GM19372 (cell line): ENCODE measurements at regions not wholly inside any gene's neighbourhood (a gene's known extent, or its start where the extent isn't known, plus 50 kb on each side); places are given as distances from the start of the nearest gene placed in this dataset.
"Not testable (repeated sequence)": the region's sequence is repeated elsewhere in the genome, so short reads cannot be mapped to it uniquely, and the experiment has no call there.

ENCODE experiments used
- ATAC-seq: cut with Tn5 transposase; IDR thresholded peaks from one replicate; pipeline ENCODE4 v1.9.1; 2021; ENCODE audit warnings: mild to moderate bottlenecking, low read depth, moderate library complexity; ENCODE audit not compliant: unreplicated experiment

DNA sequence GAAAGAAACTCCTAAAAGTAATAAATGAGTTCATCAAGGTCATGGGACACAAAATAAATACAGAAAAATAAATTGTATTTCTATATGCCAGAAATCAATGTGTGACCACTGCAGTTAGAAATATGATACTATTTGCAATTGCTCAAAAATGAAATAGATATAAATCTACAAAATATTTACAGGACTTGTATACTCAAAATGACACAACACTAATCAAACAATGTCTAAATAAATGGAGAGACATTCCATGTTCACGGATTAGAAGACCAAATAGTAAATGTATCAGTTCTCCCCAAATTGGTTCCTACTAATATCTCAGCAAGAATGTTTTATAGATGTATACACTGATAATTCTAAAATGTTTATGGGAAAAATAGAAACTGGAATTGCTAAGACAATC, 345.3 kb downstream of the NR2F1-AS1 start:
- no peak for ATAC-seq

DNA sequence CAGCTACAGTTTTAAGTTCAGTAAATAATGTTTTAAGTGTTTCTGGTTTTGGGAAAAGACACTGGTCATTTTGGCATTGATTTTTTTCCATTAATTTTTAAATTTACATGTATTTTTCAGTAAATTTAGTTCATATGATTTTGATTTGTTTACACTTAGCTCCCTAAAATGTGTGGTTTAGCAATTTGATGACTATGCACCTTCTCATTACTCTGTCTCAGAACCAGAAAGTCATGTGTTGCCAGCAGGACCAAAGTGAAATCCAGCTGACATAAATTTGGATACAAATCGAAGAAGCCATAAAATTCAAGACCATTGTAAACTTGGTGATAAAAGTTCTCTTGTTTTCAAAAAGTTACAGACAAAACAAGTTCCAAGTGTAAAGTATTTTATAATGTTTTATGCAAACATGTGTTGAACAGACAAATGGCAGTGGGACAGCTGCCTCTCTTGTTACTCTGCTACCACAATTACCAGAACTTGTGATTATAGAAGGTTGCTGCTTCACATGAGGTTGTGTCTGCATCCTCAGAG, 354.8 kb downstream of the NR2F1-AS1 start:
- ATAC-seq, result no peak

DNA sequence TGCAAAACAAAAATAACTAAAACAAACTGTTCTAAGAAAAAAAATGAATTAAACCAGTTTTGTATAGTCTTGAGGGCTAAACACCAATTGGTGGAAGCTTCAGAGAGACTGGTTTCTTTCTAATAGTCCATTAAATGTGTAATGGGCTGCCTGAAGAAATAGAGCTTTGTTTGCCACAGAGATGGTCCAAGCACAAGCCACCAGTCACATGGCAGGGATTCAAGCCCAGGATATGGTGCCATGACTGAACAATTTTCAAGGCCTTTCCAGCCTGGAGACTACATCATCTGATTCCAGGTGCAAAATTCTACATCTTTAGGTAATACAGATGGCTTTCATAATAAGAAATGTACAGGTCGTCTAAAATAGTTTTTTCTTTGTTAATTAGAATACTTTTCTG, 355.3 kb downstream of the NR2F1-AS1 start:
- ATAC-seq, result no peak

DNA sequence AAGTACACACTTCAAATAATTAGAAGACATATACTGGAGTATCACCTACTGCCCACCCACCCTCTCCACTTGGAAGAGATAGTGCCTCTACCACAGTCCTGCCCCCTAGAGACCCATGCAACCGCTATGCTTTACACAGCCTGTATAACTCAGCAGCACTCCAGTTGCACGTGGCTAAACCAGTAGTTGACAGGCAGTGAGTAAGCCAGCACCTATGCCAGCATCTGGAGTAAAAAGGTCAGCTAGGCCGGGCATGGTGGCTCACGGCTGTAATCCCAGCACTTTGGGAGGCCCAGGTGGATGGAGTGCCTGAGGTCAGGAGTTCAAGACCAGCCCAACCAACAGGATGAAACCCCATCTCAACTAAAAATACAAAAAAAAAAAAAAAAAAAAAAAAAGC, 356.4 kb downstream of the NR2F1-AS1 start:
- no peak for ATAC-seq

DNA sequence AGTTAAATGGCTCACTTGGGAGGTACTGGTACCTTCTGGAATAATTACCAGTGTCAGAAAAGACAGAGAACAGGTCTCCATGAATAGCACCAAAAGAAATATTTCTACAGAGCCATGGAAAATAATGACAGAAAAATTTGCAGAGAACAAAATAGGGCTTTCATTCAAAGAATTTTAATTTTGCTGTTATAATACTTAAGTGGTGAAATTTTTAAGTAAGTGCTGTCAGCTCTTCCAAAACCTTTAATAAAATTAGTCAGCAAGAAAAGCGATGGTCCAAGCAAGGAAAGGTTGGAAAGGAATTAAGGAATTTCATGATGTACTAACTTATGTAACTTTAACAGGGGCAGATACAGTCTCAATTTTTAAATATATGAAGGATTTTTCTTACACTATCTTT, 359.2 kb downstream of the NR2F1-AS1 start:
- ATAC-seq, result no peak

DNA sequence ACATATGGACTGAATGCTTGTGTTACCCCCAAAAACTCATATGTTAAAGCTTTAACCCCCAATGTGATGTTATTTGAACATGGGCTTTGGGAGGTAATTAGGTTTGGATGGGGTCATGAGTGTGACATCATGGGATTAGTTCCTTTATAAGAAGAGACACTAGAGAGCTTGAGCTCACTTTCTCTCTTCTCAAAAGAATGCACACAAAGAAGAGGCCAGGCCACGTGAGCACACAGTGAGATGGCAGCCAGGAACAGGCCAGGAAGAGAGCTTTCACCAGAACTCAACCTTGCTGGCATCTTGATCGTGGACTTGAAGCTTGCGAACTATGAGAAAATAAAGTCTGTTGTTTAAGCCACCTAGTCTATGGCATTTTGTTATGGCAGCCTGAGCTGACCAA, 360.6 kb downstream of the NR2F1-AS1 start:
- no peak for ATAC-seq

DNA sequence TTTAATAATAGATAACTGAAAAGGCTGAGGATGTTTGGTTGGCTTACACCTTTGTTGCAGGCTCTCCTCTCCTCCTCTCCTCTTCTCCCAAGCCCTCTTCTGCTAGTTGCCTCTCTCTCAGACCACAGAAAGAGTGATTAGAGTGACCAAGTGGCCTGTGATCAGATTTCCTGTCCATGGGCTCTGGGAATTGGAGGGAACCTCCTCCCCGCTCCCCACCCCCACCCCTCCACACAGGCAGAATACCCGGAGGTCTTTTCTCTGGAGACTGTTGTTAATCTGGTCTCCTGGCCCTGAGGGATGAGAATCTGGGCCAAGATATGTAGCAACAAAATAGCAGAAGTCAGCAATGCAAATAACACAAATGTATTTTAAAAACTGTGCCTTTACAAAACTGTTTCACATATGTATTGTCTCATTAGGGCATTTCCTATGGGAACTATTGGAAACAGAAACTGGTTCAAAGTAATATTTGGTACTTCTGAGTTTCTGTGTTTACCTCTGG, 361.3 kb downstream of the NR2F1-AS1 start:
- no peak for ATAC-seq

DNA sequence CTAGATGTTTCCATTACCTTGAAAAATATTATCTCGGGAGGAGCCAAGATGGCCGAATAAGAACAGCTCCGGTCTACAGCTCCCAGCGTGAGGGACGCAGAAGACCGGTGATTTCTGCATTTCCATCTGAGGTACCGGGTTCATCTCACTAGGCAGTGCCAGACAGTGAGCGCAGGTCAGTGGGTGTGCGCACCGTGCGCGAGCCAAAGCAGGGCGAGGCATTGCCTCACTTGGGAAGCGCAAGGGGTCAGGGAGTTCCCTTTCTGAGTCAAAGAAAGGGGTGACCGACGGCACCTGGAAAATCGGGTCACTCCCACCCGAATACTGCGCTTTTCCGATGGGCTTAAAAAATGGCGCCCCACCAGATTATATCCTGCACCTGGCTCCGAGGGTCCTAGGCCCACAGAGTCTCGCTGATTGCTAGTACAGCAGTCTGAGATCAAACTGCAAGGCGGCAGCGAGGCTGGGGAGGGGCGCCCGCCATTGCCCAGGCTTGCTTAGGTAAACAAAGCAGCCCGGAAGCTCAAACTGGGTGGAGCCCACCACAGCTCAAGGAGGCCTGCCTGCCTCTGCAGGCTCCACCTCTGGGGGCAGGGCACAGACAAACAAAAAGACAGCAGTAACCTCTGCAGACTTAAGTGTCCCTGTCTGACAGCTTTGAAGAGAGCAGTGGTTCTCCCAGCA, 367.8 kb downstream of the NR2F1-AS1 start:
- not testable (repeated sequence) for ATAC-seq

DNA sequence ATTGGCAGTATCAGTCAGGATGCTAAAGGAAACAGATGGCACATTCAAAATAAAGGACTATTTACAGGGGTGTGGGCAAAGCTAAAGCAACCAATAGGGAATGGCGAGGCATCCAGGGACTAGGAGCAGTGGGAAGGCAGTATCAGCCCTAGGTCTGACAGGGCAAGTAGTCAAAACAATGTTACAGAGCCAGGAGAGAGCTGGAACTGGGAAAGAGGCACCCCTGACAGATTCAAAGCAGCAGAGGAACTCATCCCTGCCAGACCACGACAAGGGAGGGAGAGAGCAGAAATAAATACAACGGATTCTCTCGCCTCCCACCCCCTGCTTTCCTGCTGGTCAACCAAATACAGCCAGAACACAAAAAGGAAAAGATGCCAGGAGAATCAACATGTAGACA, 371.5 kb downstream of the NR2F1-AS1 start:
- no peak for ATAC-seq

DNA sequence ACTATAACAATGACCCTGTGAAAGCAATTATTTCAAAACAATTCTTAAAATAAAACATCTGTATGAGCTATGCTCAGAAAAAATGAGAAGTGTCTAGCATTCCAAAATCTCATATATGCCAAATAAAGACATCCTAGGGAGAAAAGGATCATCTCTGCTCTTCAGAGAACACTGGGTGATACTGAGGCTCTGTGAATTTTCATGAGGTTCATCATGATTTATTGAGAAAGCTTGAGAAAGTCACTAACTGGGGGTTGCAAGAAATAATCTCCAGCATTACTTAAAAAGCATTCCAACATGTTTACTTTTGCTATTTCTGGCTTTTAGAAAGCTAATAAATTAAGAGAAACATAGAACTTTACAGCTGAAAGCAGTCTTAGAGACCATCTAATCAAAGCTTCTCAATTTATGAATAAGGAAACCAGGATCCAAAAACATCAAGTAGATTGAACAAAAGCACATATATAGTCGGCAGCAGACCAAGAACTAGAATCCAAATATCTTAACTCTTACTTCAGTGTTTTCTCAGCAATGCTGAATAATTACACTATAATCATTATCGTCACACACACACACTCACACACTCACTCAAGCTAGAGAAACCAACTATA, 372.8 kb downstream of the NR2F1-AS1 start:
- no peak for ATAC-seq

DNA sequence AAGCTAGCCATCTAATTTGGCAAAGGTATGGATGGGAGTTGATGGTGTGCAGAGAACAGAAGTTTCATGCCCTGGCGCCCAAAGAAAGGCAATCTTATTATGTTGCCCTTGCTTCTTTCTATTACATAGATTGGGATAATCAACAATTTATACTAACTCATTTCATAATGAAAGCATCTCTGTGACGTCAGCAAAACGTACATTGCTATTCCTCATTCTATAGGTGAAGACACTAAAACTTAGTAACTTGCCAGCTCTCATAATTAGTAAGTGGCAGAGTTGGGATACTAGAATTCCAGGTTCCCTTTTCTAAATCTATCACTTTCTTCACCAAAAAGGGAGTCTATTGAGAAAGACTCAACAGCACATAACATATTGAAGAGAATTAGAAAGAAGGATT, 374.8 kb downstream of the NR2F1-AS1 start:
- ATAC-seq, result no peak

DNA sequence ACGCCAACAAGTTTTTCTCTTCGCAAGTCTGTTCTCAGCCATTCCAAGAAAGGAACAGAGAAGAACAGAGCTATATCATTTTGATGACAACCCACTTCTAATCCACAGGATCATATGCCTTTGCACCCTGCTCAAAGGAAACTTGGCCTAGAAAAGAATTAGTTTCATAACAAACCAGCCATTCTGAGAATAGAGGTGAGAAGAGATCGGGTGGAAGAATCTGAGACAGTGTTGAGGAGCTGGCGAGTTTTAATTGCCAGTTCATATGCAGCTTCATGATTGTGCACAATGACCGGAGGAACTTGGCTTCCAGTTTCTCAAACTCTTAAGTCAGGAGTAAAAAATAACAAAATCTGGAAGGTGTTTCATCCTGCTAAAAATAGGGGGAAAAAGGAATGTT, 380.0 kb downstream of the NR2F1-AS1 start:
- ATAC-seq, result no peak

DNA sequence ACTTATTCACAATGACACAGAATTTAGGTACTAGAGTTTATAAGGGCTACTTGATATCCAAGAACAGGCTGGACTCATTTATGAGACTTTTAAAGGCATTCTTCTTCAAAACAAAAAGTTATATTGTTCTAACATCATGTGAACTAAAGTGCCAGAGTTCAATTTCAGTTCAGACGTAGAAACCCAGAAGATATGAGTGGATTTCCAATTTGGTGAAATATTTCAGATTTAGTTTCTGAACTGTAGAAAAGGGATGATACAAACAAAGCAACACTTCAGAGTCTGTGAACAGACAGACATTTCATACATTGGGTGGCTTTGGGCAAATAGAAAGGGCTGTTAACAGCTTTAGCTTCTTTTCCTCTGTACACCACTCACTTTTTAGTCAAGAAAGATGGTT, 384.0 kb downstream of the NR2F1-AS1 start:
- no peak for ATAC-seq

DNA sequence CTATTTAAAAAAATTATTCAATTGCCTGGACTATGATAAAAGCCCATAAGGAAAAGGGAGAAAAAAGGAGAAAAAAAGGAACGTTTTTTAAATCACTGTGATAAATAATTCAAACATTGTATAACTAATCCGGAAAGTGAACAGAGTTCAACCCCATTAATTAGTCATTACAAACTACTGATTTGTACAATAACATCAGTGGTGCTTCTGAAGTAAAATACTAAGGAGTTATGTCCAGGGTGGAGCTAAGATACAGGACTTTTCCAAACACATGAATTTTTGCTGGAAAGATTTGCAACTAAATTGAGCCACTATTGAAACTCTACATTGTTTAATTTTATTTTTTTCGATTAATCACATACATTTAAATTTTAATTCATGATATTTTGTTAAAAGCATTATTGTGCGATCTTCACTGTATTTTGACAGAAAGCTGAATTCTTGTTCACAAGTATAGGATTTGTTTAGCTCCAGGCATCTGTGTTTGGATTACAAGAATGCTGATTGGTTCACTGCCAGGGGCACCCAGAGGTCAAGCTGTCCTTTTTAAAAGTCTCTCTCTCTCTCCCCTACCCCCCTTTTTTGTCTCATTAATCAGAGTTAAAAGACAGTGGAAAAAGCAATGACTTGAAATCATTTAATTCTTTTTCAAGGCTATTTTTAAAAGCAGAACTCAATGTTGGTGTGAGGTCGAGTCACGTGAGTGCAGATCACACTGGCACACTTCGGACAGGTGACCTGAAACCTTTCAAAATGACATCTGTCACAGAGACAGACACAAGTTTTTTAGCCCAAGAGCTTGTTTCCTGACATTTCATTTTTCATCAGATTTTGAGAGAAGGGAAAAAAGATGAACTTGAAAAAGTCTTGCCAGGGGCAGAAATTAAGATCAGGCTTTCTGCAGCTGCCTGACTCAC, 387.3 kb downstream of the NR2F1-AS1 start:
- no peak for ATAC-seq

DNA sequence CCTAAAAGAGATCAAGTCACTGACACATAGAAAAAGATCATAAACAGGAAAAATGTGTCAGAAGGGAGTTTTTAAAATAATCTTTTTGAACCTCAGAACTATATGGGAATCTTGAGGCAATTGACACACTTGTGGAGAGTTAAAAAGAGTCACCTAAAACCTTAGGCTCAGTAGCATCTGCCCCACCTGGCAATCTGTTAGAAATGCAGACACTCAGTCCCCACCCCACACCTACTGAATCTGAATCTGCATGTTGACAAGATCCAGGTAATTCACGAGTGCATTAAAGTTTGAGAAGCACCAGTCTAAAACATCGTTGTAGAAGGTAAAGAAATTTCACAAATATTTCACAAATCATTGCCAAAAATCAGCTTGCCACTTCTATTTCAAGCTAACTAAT, 388.3 kb downstream of the NR2F1-AS1 start:
- ATAC-seq, result no peak

DNA sequence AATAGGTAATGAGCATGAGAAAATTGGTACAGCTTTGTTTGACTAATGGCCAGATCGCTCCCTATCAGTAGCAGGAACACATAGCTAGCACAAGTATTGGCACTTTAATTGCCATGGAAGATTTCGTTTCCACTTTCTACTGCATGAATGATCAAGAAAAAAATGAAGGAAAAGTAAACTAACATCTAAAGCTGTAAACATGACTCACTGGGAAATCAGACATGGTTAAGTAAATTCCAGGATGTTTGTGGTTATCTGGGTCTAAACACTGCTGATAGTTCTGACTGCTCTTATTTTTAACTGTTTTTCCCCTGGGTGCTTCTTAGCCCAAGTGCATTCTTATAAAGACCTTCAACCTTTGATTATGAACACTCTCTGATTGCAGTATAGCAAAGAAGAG, 388.9 kb downstream of the NR2F1-AS1 start:
- ATAC-seq, result no peak

DNA sequence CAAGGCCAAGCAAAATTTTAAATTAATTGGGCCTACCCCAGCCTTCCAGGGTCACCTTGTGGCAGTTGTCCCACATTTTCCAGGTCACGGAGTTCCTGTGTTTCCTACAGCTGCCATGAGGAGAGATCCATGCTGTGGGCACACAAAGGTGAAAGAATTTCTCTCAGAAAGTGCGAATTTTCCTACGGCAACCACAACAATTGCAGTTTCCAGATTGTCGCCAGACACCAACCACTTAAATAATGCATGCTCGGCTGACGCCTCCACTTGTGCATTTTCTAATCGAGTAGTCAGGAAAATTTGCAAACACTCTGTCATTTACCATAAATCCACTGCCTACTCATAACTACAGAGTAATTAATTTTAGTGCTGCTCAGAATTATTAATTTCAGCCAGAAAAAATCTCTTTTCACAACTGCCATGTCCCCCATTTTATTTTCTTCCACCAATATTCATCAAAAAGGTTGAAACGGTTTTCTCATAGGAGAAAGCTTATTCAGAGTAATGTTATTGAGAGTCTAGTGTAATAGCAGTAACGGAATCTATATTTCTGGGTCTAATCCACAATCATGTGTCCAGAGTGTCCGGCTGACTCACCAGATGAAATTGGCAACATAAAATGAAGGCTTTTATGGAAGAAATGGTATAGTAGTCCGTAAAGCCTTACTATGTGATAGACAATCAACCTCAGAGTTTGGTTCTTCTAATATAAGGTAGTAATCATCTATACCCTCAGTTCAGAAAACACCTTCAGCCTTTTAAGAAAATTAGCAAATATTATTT, 389.8 kb downstream of the NR2F1-AS1 start:
- ATAC-seq, result no peak

DNA sequence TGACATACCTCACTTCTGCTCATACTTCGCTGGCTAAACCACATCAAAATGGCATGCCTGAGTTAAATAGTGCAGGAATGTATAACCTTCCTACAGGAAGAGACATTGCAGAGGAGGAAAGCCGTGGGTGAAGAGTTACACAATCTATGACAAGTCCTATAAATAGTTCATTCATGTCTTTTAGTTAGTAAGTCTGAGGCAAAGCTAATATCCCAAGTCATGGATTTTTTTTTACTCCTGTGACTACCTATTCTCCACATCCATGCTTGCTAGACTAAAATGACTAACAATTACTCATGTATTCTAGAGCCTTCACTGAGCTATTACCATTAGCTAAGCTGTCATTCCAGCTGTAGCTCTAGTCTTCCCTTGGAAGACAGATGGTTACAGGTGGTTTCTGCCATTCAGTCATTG, 391.3 kb downstream of the NR2F1-AS1 start:
- ATAC-seq, result no peak

DNA sequence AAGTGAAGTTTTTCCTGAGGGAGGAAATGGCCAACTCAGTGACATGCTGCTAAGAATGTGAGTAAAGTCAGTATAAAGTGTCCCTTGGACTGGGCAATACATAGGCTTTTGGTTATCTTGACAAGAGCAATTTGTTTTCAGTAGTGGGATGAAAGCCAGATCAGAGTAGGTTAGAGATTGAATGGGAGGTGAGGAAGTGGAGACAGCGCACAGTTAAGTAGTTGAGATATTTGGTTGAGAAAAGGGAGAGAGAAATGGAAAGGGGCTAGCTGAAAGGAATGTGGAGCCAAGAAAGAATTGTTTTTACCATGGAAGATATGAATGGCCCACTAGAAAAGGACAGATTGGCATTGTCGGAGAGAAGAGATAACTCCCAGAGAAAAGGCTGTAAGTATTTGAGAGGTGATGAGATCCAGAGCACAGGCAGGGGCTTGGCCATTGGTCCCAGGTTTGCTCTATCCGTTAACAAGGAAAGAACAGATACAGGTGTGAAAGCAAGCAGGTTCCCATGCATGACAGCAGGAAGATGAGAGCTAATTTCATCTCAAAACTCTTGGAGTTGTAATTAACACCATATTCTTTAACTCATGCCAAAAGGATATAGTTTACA, 392.0 kb downstream of the NR2F1-AS1 start:
- ATAC-seq, result no peak
